ENCODE measurements at regions not wholly inside any gene's neighbourhood (a gene's known extent, or its start where the extent isn't known, plus 50 kb on each side); places are given as distances from the start of the nearest gene placed in this dataset.

DNA sequence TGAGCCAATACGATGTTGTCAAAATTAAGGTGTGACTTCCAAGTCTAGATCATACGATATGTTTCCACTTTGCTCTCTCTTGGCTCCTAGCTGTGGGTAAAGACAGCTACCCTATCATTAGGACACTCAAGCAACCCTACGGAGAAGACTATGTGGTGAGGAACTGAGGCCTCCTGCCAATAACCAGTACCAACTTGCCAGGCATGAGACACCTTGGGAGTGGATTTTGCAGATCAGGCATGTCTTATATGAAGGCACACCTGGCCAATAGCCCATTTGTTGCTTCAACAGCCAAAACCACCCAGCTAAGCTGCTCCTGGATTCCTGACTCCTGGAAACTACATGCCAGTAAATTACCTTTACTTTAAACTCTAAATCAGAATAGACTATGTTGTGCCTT lies 863.4 kb downstream of the DHX35 start:
- TF ChIP-seq, protein P1, sequence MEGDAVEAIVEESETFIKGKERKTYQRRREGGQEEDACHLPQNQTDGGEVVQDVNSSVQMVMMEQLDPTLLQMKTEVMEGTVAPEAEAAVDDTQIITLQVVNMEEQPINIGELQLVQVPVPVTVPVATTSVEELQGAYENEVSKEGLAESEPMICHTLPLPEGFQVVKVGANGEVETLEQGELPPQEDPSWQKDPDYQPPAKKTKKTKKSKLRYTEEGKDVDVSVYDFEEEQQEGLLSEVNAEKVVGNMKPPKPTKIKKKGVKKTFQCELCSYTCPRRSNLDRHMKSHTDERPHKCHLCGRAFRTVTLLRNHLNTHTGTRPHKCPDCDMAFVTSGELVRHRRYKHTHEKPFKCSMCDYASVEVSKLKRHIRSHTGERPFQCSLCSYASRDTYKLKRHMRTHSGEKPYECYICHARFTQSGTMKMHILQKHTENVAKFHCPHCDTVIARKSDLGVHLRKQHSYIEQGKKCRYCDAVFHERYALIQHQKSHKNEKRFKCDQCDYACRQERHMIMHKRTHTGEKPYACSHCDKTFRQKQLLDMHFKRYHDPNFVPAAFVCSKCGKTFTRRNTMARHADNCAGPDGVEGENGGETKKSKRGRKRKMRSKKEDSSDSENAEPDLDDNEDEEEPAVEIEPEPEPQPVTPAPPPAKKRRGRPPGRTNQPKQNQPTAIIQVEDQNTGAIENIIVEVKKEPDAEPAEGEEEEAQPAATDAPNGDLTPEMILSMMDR (IDR thresholded peaks at IDR 0.05; ENCODE audit: low read depth, low read length), result no peak
- no peak for TF ChIP-seq EZH2phosphoT487 (IDR thresholded peaks at IDR 0.05; ENCODE audit: low read depth)
